ENCODE measurements at regions not wholly inside any gene's neighbourhood (a gene's known extent, or its start where the extent isn't known, plus 50 kb on each side); places are given as distances from the start of the nearest gene placed in this dataset.

DNA sequence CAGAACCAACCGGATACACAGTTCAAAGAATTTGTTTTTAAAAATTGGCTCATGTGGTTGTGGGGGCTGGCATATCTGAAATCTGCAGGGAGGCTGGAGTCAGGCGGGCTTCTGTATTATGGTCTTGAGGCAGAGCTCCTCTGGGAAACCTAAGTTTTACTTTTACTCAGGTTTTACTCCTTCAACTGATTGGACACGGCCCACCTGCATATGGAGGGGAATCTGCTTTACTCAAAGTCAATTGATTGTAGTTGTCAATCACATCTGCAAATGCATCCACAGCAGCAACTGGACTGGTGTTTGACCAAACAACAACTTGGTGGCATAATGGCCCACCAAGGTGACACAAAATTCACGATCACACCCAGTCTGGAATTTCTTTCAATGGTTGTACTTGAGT lies 103.4 kb downstream of the ERMARD start:
- Histone ChIP-seq H3K4me1 (ENCODE audit: control insufficient read depth, extremely low read depth, insufficient read depth, low read length) (peaks cover 24% of the 10 kb centered on the region), H2AFZ (ENCODE audit: low read depth, low read length) (no peak overlapping the region), H4K20me1 (replicated peaks; ENCODE audit: control insufficient read depth, extremely low read depth, insufficient read depth, low read length) (no peaks in the 10 kb centered on the region), H3K9me3 (replicated peaks; ENCODE audit: control insufficient read depth, insufficient read depth, low read length) (no peaks in the 10 kb centered on the region), H3K36me3 (ENCODE audit: control insufficient read depth in 2 of 2, extremely low read depth in 1 of 2, insufficient read depth in 2 of 2, low read length in 2 of 2) (no peaks in the 10 kb centered on the region), H3K79me2 (ENCODE audit: control insufficient read depth, insufficient read depth, low read length) (no peaks in the 10 kb centered on the region), H3K27me3 (ENCODE audit: control insufficient read depth in 2 of 2, insufficient read depth in 2 of 2, low read length in 2 of 2) (no peaks in the 10 kb centered on the region), H3K9me1 (replicated peaks; ENCODE audit: control insufficient read depth, extremely low read depth, insufficient read depth, low read length) (no peaks in the 10 kb centered on the region), H3K27ac (ENCODE audit: insufficient read depth, low read depth, low read length) (no peak overlapping the region), H3K4me3 (replicated peaks in 1 of 3; ENCODE audit: insufficient read depth in 1 of 3, low read depth in 1 of 3, low read length in 3 of 3) (no peak overlapping the region), H3K4me2 (ENCODE audit: insufficient read depth, low read length) (no peak overlapping the region), H3K9ac (replicated peaks; ENCODE audit: extremely low read depth, insufficient read depth, low read length) (no peak overlapping the region)
- no peak for FAIRE-seq
- no TSS peak for BruUV-seq (replicated peaks)
- dilution Hi-C loops (cut with MboI; ENCODE audit: extremely low pct_ligation_motif_present, low sequenced_read_pairs) (no loop called here), intact Hi-C loops (cut with micrococcal nuclease) (loop anchor here (5.0 kb wide), 3 partner anchors 158 to 452 kb away; partner anchors contain the start of genes DLL1 and FAM120B)
- POLR2A ChIA-PET, result no interaction called here
- DNase-seq (ENCODE audit: low read depth, low spot score), result no peak
- TF ChIP-seq POLR2A (IDR thresholded peaks at IDR 0.05; ENCODE audit: low read depth, low read length) (no peak), MYC (IDR thresholded peaks at IDR 0.05; ENCODE audit: low read depth, low read length) (no peak)
- CTCF ChIA-PET, result no interaction called here

DNA sequence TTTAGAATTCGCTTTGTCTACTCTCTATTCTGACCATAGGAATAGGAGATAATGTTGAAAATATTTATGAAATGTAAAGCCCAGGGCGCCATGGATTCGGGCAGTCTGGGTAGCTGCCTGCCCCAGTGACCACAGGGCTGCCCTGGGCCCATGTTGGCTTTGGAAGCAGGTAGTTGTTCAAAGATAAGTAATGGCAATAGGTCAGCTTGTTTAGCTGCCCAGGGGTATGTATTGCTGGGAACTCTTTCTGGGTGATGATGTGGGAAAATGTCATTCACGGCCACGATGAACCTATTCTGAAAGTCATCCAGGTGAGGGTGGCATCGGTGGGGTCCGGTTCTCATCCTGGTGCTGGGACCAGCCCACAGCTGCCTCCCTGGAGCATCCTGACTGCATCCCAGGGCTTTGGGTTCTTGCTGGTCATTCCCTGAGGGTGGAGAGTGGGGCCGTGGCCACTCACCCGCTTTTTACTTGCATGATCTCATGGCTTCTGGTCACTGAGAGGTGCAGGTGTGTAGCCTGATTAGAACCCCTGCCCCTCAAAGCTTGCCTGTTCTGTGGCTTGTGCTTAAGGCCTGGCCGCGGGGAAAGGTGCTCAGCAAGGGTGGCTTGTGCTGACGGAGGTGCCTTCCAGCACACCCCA lies 102.8 kb downstream of the ERMARD start:
- H3K9ac ChIP-seq (replicated peaks; ENCODE audit: extremely low read depth, insufficient read depth, low read length), result no peak overlapping the region
- no peaks in the 10 kb centered on the region for H3K79me2 ChIP-seq (ENCODE audit: control insufficient read depth, insufficient read depth, low read length)
- no peaks in the 10 kb centered on the region for H3K9me3 ChIP-seq (replicated peaks; ENCODE audit: control insufficient read depth, insufficient read depth, low read length)
- no peaks in the 10 kb centered on the region for H4K20me1 ChIP-seq (replicated peaks; ENCODE audit: control insufficient read depth, extremely low read depth, insufficient read depth, low read length)
- ChIA-PET POLR2A (no interaction called here), CTCF (interaction anchor here (0.7 kb wide), 1 partner anchor 22 kb away, joined by 3 read pairs; no protein-coding TSS in a partner anchor)
- no peak overlapping the region for H2AFZ ChIP-seq (ENCODE audit: low read depth, low read length)
- no peaks in the 10 kb centered on the region for H3K9me1 ChIP-seq (replicated peaks; ENCODE audit: control insufficient read depth, extremely low read depth, insufficient read depth, low read length)
- no peak for FAIRE-seq
- no peaks in the 10 kb centered on the region for H3K36me3 ChIP-seq (ENCODE audit: control insufficient read depth in 2 of 2, extremely low read depth in 1 of 2, insufficient read depth in 2 of 2, low read length in 2 of 2)
- no peak overlapping the region for H3K4me3 ChIP-seq (replicated peaks in 1 of 3; ENCODE audit: insufficient read depth in 1 of 3, low read depth in 1 of 3, low read length in 3 of 3)
- no peak overlapping the region for H3K4me2 ChIP-seq (ENCODE audit: insufficient read depth, low read length)
- dilution Hi-C loops (cut with MboI; ENCODE audit: extremely low pct_ligation_motif_present, low sequenced_read_pairs) (no loop called here), intact Hi-C loops (cut with micrococcal nuclease) (loop anchor here (5.0 kb wide), 3 partner anchors 157 to 453 kb away; partner anchors contain the start of genes DLL1 and FAM120B)
- DNase-seq (ENCODE audit: low read depth, low spot score), result no peak
- no peak for TF ChIP-seq GATA2 (IDR thresholded peaks at IDR 0.05; ENCODE audit: insufficient read depth, insufficient read length, low read depth, low read length)
- no peak for TF ChIP-seq JUN (IDR thresholded peaks at IDR 0.05; ENCODE audit: borderline replicate concordance, insufficient read depth, insufficient read length, low read depth)
- no peak for TF ChIP-seq FOS (IDR thresholded peaks at IDR 0.05; ENCODE audit: borderline replicate concordance, insufficient read depth, low read length)
- TF ChIP-seq POLR2AphosphoS5 (IDR thresholded peaks at IDR 0.05; ENCODE audit: insufficient read depth, low read depth, low read length), result no peak
- no peak for TF ChIP-seq POLR2A (IDR thresholded peaks at IDR 0.05; ENCODE audit: low read depth, low read length)
- no peak for TF ChIP-seq EZH2 (IDR thresholded peaks at IDR 0.05; ENCODE audit: borderline replicate concordance, low read depth, low read length, severe bottlenecking)
- TF ChIP-seq, protein P1, sequence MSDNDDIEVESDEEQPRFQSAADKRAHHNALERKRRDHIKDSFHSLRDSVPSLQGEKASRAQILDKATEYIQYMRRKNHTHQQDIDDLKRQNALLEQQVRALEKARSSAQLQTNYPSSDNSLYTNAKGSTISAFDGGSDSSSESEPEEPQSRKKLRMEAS (IDR thresholded peaks at IDR 0.05; ENCODE audit: insufficient read depth, insufficient read length), result no peak
- TF ChIP-seq, protein P2, sequence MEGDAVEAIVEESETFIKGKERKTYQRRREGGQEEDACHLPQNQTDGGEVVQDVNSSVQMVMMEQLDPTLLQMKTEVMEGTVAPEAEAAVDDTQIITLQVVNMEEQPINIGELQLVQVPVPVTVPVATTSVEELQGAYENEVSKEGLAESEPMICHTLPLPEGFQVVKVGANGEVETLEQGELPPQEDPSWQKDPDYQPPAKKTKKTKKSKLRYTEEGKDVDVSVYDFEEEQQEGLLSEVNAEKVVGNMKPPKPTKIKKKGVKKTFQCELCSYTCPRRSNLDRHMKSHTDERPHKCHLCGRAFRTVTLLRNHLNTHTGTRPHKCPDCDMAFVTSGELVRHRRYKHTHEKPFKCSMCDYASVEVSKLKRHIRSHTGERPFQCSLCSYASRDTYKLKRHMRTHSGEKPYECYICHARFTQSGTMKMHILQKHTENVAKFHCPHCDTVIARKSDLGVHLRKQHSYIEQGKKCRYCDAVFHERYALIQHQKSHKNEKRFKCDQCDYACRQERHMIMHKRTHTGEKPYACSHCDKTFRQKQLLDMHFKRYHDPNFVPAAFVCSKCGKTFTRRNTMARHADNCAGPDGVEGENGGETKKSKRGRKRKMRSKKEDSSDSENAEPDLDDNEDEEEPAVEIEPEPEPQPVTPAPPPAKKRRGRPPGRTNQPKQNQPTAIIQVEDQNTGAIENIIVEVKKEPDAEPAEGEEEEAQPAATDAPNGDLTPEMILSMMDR (IDR thresholded peaks at IDR 0.05; ENCODE audit: extremely low read depth in 1 of 2, insufficient read depth in 1 of 2, low read depth in 1 of 2, low read length in 2 of 2), result no peak
- TF ChIP-seq MYC (IDR thresholded peaks at IDR 0.05; ENCODE audit: low read depth, low read length), result no peak
- BruUV-seq (replicated peaks), result no TSS peak
- H3K27me3 ChIP-seq (ENCODE audit: control insufficient read depth in 2 of 2, insufficient read depth in 2 of 2, low read length in 2 of 2), result no peaks in the 10 kb centered on the region
- peaks cover 24% of the 10 kb centered on the region for H3K4me1 ChIP-seq (ENCODE audit: control insufficient read depth, extremely low read depth, insufficient read depth, low read length)
- no peak overlapping the region for H3K27ac ChIP-seq (ENCODE audit: insufficient read depth, low read depth, low read length)
